ENCODE measurements at regions not wholly inside any gene's neighbourhood (a gene's known extent, or its start where the extent isn't known, plus 50 kb on each side); places are given as distances from the start of the nearest gene placed in this dataset.

DNA sequence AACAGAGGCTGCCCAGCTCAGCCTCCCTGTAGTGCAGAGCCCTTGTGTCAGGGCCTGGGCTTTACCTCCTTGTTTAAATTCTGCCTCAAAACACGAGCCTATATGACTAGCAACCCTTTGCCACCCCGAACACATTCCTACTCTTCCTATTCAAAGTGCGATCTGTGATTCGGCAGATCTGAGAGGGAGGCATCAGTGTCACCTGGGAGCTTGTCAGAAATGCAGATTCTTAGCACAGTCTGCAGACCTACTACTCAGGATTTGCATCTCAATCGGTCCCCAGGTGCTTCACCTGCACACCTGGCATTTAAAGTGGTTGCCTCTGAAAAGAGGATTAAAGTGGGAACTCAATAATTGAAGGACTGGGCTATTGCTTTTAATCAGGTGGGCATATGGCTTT lies 273.2 kb upstream of the TOPAZ1 start:
- no peak for TF ChIP-seq EZH2 (IDR thresholded peaks at IDR 0.05; ENCODE audit: borderline replicate concordance, low read length)
- TF ChIP-seq, protein P1, sequence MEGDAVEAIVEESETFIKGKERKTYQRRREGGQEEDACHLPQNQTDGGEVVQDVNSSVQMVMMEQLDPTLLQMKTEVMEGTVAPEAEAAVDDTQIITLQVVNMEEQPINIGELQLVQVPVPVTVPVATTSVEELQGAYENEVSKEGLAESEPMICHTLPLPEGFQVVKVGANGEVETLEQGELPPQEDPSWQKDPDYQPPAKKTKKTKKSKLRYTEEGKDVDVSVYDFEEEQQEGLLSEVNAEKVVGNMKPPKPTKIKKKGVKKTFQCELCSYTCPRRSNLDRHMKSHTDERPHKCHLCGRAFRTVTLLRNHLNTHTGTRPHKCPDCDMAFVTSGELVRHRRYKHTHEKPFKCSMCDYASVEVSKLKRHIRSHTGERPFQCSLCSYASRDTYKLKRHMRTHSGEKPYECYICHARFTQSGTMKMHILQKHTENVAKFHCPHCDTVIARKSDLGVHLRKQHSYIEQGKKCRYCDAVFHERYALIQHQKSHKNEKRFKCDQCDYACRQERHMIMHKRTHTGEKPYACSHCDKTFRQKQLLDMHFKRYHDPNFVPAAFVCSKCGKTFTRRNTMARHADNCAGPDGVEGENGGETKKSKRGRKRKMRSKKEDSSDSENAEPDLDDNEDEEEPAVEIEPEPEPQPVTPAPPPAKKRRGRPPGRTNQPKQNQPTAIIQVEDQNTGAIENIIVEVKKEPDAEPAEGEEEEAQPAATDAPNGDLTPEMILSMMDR (conservative IDR thresholded peaks at IDR 0.05 in 1 of 2, IDR thresholded peaks at IDR 0.05 in 1 of 2; ENCODE audit: extremely low read depth in 1 of 2, insufficient read depth in 1 of 2, low read depth in 1 of 2, low read length in 2 of 2): no peak

Measured in mammary epithelial cell (primary cell).